SU-DHL-6 (cell line): ENCODE measurements at regions not wholly inside any gene's neighbourhood (a gene's known extent, or its start where the extent isn't known, plus 50 kb on each side); places are given as distances from the start of the nearest gene placed in this dataset.
A peak's percentile ranks its signal among the peaks of the same experiment; 100 is the strongest.

Experiments
- H2AFZ ChIP-seq: fragments of 200-600 bp; sonication (generic); 2 replicates; pipeline ENCODE4 v1.6.1; 2014; ENCODE audit warnings: low read depth, mild to moderate bottlenecking, moderate library complexity, mixed read lengths, antibody characterized with exemption, low read length; ENCODE audit not compliant: severe bottlenecking
- H3F3A ChIP-seq: fragments of 200-600 bp; shearing (Covaris generic); 2 replicates; pipeline ENCODE4 v1.6.0; 2016; ENCODE audit warnings: antibody characterized with exemption, mild to moderate bottlenecking; ENCODE audit not compliant: insufficient read depth
- H3K27ac ChIP-seq: fragments of 200-600 bp; sonication (generic); 2 replicates; pipeline ENCODE4 v1.5.1; 2016; ENCODE audit warnings: low read depth, mild to moderate bottlenecking, low read length, moderate library complexity, mixed read lengths
- H3K27me3 ChIP-seq: fragments of 200-600 bp; sonication (generic), shearing (Covaris generic); 2 replicates; pipeline ENCODE4 v1.6.0; 2014; ENCODE audit warnings: mild to moderate bottlenecking, low read length
- H3K36me3 ChIP-seq: fragments of 200-600 bp; sonication (generic); 2 replicates; pipeline ENCODE4 v1.6.1; 2014; ENCODE audit warnings: mild to moderate bottlenecking, low read length, mixed read lengths
- H3K4me2 ChIP-seq: fragments of 300-600, 200-600 bp; shearing (Covaris generic), sonication (generic); 2 replicates; pipeline ENCODE4 v1.6.0; 2014; ENCODE audit warnings: low read length, low read depth, mild to moderate bottlenecking; ENCODE audit not compliant: poor library complexity, severe bottlenecking
- H3K4me3 ChIP-seq: fragments of 200-600 bp; sonication (generic); 2 replicates; pipeline ENCODE4 v1.5.1; 2014; ENCODE audit warnings: antibody characterized with exemption, low read length, mild to moderate bottlenecking, mixed read lengths; ENCODE audit not compliant: insufficient read depth, poor library complexity, severe bottlenecking
- H3K79me2 ChIP-seq: fragments of 200-600 bp; sonication (generic); 2 replicates; pipeline ENCODE4 v1.6.1; 2014; ENCODE audit warnings: mild to moderate bottlenecking, low read length, moderate library complexity; ENCODE audit not compliant: insufficient read depth
- H3K9ac ChIP-seq: fragments of 200-600 bp; sonication (generic); 2 replicates; pipeline ENCODE4 v1.7.0; 2014; ENCODE audit warnings: mild to moderate bottlenecking, low read length
- H3K9me2 ChIP-seq: fragments of 200-600 bp; sonication (generic); replicated peaks from 2 replicates; pipeline ENCODE4 v1.6.1; 2014; ENCODE audit warnings: low read length; ENCODE audit not compliant: insufficient read depth
- H3K9me3 ChIP-seq: fragments of 200-600 bp; sonication (generic); 2 replicates; pipeline ENCODE4 v1.6.1; 2014; ENCODE audit warnings: low read length, mixed read lengths; ENCODE audit not compliant: insufficient read depth
- H4K20me1 ChIP-seq: fragments of 200-600 bp; sonication (generic); 2 replicates; pipeline ENCODE4 v1.6.1; 2014; ENCODE audit warnings: low read depth, mild to moderate bottlenecking, antibody characterized with exemption, low read length, moderate library complexity, mixed read lengths
- CTCF ChIP-seq: fragments of 200-600 bp; sonication (generic); IDR thresholded peaks from one replicate; pipeline ENCODE4 v1.5.1; 2017; ENCODE audit warnings: antibody characterized with exemption, mild to moderate bottlenecking, low read length, moderate library complexity; ENCODE audit not compliant: insufficient read depth, poor library complexity, severe bottlenecking
- EZH2phosphoT487 ChIP-seq: fragments of 200-600 bp; sonication (generic), shearing (Covaris generic); conservative IDR thresholded peaks from 2 replicates; pipeline ENCODE4 v1.6.1; 2018; ENCODE audit warnings: mild to moderate bottlenecking, antibody characterized with exemption, low read length, moderate library complexity, mixed read lengths

GRCh38 chr5:118611332-118611945, 376.9 kb downstream of the DTWD2 start:
- no peak overlapping the region for H3K9ac ChIP-seq
- H3K27ac ChIP-seq = no peak overlapping the region
- no peaks in the 10 kb centered on the region for H3K9me2 ChIP-seq
- peak; percentile 22 for TF ChIP-seq CTCF
- TF ChIP-seq EZH2phosphoT487 = no peak
- no peaks in the 10 kb centered on the region for H4K20me1 ChIP-seq
- H3F3A ChIP-seq = no peaks in the 10 kb centered on the region
- H2AFZ ChIP-seq = no peak overlapping the region
- no peaks in the 10 kb centered on the region for H3K9me3 ChIP-seq
- no peak overlapping the region for H3K4me3 ChIP-seq
- H3K27me3 ChIP-seq = no peaks in the 10 kb centered on the region
- no peaks in the 10 kb centered on the region for H3K36me3 ChIP-seq
- H3K4me2 ChIP-seq = no peak overlapping the region
- no peaks in the 10 kb centered on the region for H3K79me2 ChIP-seq

GRCh38 chr5:118606940-118607339, 381.4 kb downstream of the DTWD2 start:
- no peaks in the 10 kb centered on the region for H3K36me3 ChIP-seq

GRCh38 chr5:118605761-118606160, 382.6 kb downstream of the DTWD2 start:
- H3K36me3 ChIP-seq = no peaks in the 10 kb centered on the region
- no peak overlapping the region for H3K4me2 ChIP-seq
- no peaks in the 10 kb centered on the region for H3K79me2 ChIP-seq
- no peak overlapping the region for H2AFZ ChIP-seq
- no peak for TF ChIP-seq EZH2phosphoT487
- no peak for TF ChIP-seq CTCF
- H3K9me3 ChIP-seq = no peaks in the 10 kb centered on the region
- H3K27ac ChIP-seq = no peak overlapping the region
- H3K9me2 ChIP-seq = no peaks in the 10 kb centered on the region
- H3F3A ChIP-seq = no peaks in the 10 kb centered on the region
- no peak overlapping the region for H3K4me3 ChIP-seq
- H4K20me1 ChIP-seq = no peaks in the 10 kb centered on the region
- no peak overlapping the region for H3K9ac ChIP-seq
- no peaks in the 10 kb centered on the region for H3K27me3 ChIP-seq

More at GRCh38 chr5:118606940-118607339, 381.4 kb downstream of the DTWD2 start:
- no peak overlapping the region for H3K9ac ChIP-seq
- no peaks in the 10 kb centered on the region for H3K79me2 ChIP-seq
- H3F3A ChIP-seq = no peaks in the 10 kb centered on the region
- no peaks in the 10 kb centered on the region for H3K27me3 ChIP-seq
- H3K27ac ChIP-seq = no peak overlapping the region
- no peaks in the 10 kb centered on the region for H3K9me3 ChIP-seq
- TF ChIP-seq EZH2phosphoT487 (no peak), CTCF (no peak)
- no peak overlapping the region for H2AFZ ChIP-seq
- no peaks in the 10 kb centered on the region for H4K20me1 ChIP-seq
- H3K9me2 ChIP-seq = no peaks in the 10 kb centered on the region
- no peak overlapping the region for H3K4me3 ChIP-seq
- no peak overlapping the region for H3K4me2 ChIP-seq
